Tibial nerve (tissue), 3 donors: ENCODE measurements at regions not wholly inside any gene's neighbourhood (a gene's known extent, or its start where the extent isn't known, plus 50 kb on each side); places are given as distances from the start of the nearest gene placed in this dataset.

Experiments
- CTCF ChIP-seq, 5 experiments: fragments of 200-600 bp in 3 of 5; fragments of 450-650 bp in 2 of 5; sonication (generic) in 3 of 5; IDR thresholded peaks; one replicate each; pipeline ENCODE4 v1.5.1; 2016 to 2019; ENCODE audit warnings: antibody characterized with exemption in 5 of 5, mild to moderate bottlenecking in 3 of 5, moderate library complexity in 2 of 5
- POLR2A ChIP-seq, 2 donors: fragments of 450-650 bp; IDR thresholded peaks; one replicate each; pipeline ENCODE4 v1.6.1; 2017; ENCODE audit warnings: antibody characterized with exemption in 2 of 2, mild to moderate bottlenecking in 2 of 2, moderate library complexity in 2 of 2

- TF ChIP-seq CTCF (IDR thresholded peaks at IDR 0.05): no peak
- TF ChIP-seq POLR2A (IDR thresholded peaks at IDR 0.05): no peak
Measured at GRCh38 chr2:8487461-8487932, 194.4 kb upstream of the ID2 start.
